ENCODE measurements at regions not wholly inside any gene's neighbourhood (a gene's known extent, or its start where the extent isn't known, plus 50 kb on each side); places are given as distances from the start of the nearest gene placed in this dataset.

DNA sequence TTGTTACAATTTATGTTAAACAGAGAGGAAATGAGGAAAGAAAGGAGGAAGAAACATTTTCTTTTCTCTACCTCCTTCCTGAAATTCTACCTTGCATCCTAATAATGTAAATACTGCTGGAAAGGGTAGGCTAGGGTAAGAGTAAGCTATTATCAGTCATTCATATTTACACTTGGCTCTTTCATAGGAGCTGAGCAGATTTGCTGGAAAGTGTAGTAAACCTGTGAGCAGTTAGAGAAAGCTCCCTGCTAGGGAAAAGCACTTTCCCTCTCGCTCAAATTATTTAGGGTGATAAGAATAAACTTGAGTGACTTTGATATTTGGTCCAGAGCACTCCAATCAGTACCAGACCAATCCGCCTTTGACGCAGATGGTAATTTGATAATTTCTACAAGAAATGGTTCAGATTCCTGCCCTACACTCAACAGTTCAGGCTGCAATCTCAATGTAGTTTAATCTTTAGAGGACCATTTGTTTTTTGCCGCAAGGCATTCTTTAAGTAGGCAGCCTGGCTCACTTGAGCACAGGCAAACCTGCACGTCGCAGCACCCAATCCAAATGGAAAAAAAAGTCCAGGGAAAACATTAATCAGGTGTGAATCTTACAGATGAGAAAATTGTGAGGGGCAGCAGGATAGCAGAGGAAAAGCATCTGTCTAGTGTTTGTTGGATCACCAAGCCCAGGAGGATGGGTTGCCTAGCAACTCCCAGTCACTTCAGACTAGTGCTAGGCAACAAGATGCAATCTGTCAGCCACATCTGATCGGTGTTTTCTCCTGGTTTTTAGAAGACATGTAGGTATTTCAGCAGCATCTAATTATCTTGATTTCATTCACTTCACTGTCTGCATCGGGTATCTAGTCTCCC lies 68.6 kb upstream of the KL start:
- H3F3A ChIP-seq (ENCODE audit: insufficient read depth, low read length), result no peaks in the 10 kb centered on the region
- H3K9me2 ChIP-seq (replicated peaks; ENCODE audit: insufficient read depth, low read length), result no peaks in the 10 kb centered on the region
- H2AFZ ChIP-seq (ENCODE audit: low read length), result no peak overlapping the region
- no peaks in the 10 kb centered on the region for H3K36me3 ChIP-seq (replicated peaks; ENCODE audit: insufficient read depth, low read length)
- H3K4me2 ChIP-seq (ENCODE audit: low read depth, low read length), result no peak overlapping the region
- DNase-seq, result no peak
- no peak overlapping the region for H3K9ac ChIP-seq (ENCODE audit: low read length)
- no peaks in the 10 kb centered on the region for H3K27me3 ChIP-seq (replicated peaks; ENCODE audit: insufficient read depth, low read length)
- H4K20me1 ChIP-seq (ENCODE audit: insufficient read depth, low read length), result no peaks in the 10 kb centered on the region
- TF ChIP-seq EZH2phosphoT487 (IDR thresholded peaks at IDR 0.05; ENCODE audit: low read length) (no peak), EZH2 (optimal IDR thresholded peaks at IDR 0.05; ENCODE audit: low read depth, low read length) (no peak)
- TF ChIP-seq, protein P1, sequence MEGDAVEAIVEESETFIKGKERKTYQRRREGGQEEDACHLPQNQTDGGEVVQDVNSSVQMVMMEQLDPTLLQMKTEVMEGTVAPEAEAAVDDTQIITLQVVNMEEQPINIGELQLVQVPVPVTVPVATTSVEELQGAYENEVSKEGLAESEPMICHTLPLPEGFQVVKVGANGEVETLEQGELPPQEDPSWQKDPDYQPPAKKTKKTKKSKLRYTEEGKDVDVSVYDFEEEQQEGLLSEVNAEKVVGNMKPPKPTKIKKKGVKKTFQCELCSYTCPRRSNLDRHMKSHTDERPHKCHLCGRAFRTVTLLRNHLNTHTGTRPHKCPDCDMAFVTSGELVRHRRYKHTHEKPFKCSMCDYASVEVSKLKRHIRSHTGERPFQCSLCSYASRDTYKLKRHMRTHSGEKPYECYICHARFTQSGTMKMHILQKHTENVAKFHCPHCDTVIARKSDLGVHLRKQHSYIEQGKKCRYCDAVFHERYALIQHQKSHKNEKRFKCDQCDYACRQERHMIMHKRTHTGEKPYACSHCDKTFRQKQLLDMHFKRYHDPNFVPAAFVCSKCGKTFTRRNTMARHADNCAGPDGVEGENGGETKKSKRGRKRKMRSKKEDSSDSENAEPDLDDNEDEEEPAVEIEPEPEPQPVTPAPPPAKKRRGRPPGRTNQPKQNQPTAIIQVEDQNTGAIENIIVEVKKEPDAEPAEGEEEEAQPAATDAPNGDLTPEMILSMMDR (IDR thresholded peaks at IDR 0.05; ENCODE audit: low read length), result no peak
- H3K4me3 ChIP-seq (ENCODE audit: low read length), result no peak overlapping the region
- no peak overlapping the region for H3K27ac ChIP-seq (ENCODE audit: low read length)
- H3K4me1 ChIP-seq (ENCODE audit: low read length), result no peaks in the 10 kb centered on the region
- H3K79me2 ChIP-seq (ENCODE audit: low read length), result no peaks in the 10 kb centered on the region
- no peaks in the 10 kb centered on the region for H3K9me3 ChIP-seq (replicated peaks; ENCODE audit: insufficient read depth, low read length)

DNA sequence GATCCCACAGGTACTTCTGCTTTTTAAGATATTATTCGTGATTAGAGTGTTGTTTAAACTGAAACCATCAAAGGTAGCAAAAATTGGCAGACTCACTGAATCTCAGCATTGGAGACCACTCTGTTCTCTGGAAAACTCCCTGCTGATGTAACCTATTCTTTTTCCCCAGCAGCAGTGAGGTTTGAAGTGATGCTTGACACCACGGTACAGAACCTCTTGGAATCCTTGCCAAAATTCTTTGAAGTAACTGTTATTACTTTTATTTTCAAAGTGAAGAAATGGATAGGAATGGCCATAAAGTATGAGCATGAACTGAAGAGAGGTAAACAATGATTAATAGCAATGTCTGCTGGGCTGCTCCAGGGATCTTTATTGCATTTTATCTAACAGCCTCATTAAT lies 66.4 kb upstream of the KL start:
- H3K4me3 ChIP-seq (ENCODE audit: low read length), result no peak overlapping the region
- H4K20me1 ChIP-seq (ENCODE audit: insufficient read depth, low read length), result no peaks in the 10 kb centered on the region
- H3K4me2 ChIP-seq (ENCODE audit: low read depth, low read length), result no peak overlapping the region
- no peak for DNase-seq
- H3K9me2 ChIP-seq (replicated peaks; ENCODE audit: insufficient read depth, low read length), result no peaks in the 10 kb centered on the region
- no peaks in the 10 kb centered on the region for H3K4me1 ChIP-seq (ENCODE audit: low read length)
- H3K9me3 ChIP-seq (replicated peaks; ENCODE audit: insufficient read depth, low read length), result no peaks in the 10 kb centered on the region
- H3K27ac ChIP-seq (ENCODE audit: low read length), result no peak overlapping the region
- TF ChIP-seq EZH2 (optimal IDR thresholded peaks at IDR 0.05; ENCODE audit: low read depth, low read length) (no peak), EZH2phosphoT487 (IDR thresholded peaks at IDR 0.05; ENCODE audit: low read length) (no peak)
- TF ChIP-seq, protein P1 (IDR thresholded peaks at IDR 0.05; ENCODE audit: low read length), result no peak
- no peaks in the 10 kb centered on the region for H3K27me3 ChIP-seq (replicated peaks; ENCODE audit: insufficient read depth, low read length)
- no peaks in the 10 kb centered on the region for H3K79me2 ChIP-seq (ENCODE audit: low read length)
- H3K9ac ChIP-seq (ENCODE audit: low read length), result no peak overlapping the region
- H3K36me3 ChIP-seq (replicated peaks; ENCODE audit: insufficient read depth, low read length), result no peaks in the 10 kb centered on the region
- no peaks in the 10 kb centered on the region for H3F3A ChIP-seq (ENCODE audit: insufficient read depth, low read length)
- H2AFZ ChIP-seq (ENCODE audit: low read length), result no peak overlapping the region

DNA sequence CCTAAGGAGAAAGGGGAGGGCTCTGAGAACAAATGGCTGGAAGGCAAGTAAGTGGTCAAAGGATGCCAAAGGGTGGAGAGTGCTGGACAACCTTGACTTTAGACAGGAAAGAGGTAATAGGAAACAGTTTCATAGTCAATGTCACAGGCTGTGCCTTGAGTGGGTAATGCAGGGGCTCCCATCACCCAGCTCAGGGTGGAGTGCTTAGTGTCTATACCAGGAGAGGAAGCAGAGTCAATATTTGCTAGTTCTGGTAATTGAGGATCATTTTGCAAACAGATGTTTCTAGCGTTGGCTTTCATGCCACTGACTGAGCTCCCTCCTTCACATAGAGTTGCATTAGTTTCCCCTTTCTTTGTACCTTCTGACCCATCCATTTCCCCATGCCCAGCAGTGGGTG lies 64.6 kb upstream of the KL start:
- no peaks in the 10 kb centered on the region for H3K36me3 ChIP-seq (replicated peaks; ENCODE audit: insufficient read depth, low read length)
- no peak overlapping the region for H3K4me3 ChIP-seq (ENCODE audit: low read length)
- no peak overlapping the region for H3K4me2 ChIP-seq (ENCODE audit: low read depth, low read length)
- H3K4me1 ChIP-seq (ENCODE audit: low read length), result no peaks in the 10 kb centered on the region
- H3K27ac ChIP-seq (ENCODE audit: low read length), result no peak overlapping the region
- H3K27me3 ChIP-seq (replicated peaks; ENCODE audit: insufficient read depth, low read length), result no peaks in the 10 kb centered on the region
- TF ChIP-seq EZH2 (optimal IDR thresholded peaks at IDR 0.05; ENCODE audit: low read depth, low read length) (no peak), EZH2phosphoT487 (IDR thresholded peaks at IDR 0.05; ENCODE audit: low read length) (no peak)
- TF ChIP-seq, protein P1 (IDR thresholded peaks at IDR 0.05; ENCODE audit: low read length), result no peak
- H4K20me1 ChIP-seq (ENCODE audit: insufficient read depth, low read length), result no peaks in the 10 kb centered on the region
- H3K9me2 ChIP-seq (replicated peaks; ENCODE audit: insufficient read depth, low read length), result no peaks in the 10 kb centered on the region
- no peaks in the 10 kb centered on the region for H3K9me3 ChIP-seq (replicated peaks; ENCODE audit: insufficient read depth, low read length)
- H3K79me2 ChIP-seq (ENCODE audit: low read length), result no peaks in the 10 kb centered on the region
- H2AFZ ChIP-seq (ENCODE audit: low read length), result no peak overlapping the region
- no peak overlapping the region for H3K9ac ChIP-seq (ENCODE audit: low read length)
- no peaks in the 10 kb centered on the region for H3F3A ChIP-seq (ENCODE audit: insufficient read depth, low read length)
- no peak for DNase-seq

All from MM.1S (cell line).